ENCODE measurements at regions not wholly inside any gene's neighbourhood (a gene's known extent, or its start where the extent isn't known, plus 50 kb on each side); places are given as distances from the start of the nearest gene placed in this dataset.
"Not testable (repeated sequence)": the region's sequence is repeated elsewhere in the genome, so short reads cannot be mapped to it uniquely, and the experiment has no call there.

- TF ChIP-seq POLR2AphosphoS5, POLR2A, EP300 (IDR thresholded peaks at IDR 0.05): not testable (repeated sequence)
- TF ChIP-seq, protein P1, sequence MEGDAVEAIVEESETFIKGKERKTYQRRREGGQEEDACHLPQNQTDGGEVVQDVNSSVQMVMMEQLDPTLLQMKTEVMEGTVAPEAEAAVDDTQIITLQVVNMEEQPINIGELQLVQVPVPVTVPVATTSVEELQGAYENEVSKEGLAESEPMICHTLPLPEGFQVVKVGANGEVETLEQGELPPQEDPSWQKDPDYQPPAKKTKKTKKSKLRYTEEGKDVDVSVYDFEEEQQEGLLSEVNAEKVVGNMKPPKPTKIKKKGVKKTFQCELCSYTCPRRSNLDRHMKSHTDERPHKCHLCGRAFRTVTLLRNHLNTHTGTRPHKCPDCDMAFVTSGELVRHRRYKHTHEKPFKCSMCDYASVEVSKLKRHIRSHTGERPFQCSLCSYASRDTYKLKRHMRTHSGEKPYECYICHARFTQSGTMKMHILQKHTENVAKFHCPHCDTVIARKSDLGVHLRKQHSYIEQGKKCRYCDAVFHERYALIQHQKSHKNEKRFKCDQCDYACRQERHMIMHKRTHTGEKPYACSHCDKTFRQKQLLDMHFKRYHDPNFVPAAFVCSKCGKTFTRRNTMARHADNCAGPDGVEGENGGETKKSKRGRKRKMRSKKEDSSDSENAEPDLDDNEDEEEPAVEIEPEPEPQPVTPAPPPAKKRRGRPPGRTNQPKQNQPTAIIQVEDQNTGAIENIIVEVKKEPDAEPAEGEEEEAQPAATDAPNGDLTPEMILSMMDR (IDR thresholded peaks at IDR 0.05) = not testable (repeated sequence)
These were observed 149.3 kb upstream of the SNX7 start for GRCh38 chr1:98512216-98512615.
